C4-2B (cell line): ENCODE measurements at regions not wholly inside any gene's neighbourhood (a gene's known extent, or its start where the extent isn't known, plus 50 kb on each side); places are given as distances from the start of the nearest gene placed in this dataset.
"Not testable (repeated sequence)": the region's sequence is repeated elsewhere in the genome, so short reads cannot be mapped to it uniquely, and the experiment has no call there.

Source experiments
- H3K27ac ChIP-seq: fragments of 450-650 bp; 2 replicates; pipeline ENCODE4 v1.5.1; 2017
- ZFX ChIP-seq: fragments of 450-650 bp; IDR thresholded peaks from 2 replicates; pipeline ENCODE4 v1.6.1; 2017
- TF ChIP-seq, protein P1 (sequence below): fragments of 450-650 bp; conservative IDR thresholded peaks from 2 replicates; pipeline ENCODE4 v1.5.1; 2017; ENCODE audit warnings: mild to moderate bottlenecking

DNA sequence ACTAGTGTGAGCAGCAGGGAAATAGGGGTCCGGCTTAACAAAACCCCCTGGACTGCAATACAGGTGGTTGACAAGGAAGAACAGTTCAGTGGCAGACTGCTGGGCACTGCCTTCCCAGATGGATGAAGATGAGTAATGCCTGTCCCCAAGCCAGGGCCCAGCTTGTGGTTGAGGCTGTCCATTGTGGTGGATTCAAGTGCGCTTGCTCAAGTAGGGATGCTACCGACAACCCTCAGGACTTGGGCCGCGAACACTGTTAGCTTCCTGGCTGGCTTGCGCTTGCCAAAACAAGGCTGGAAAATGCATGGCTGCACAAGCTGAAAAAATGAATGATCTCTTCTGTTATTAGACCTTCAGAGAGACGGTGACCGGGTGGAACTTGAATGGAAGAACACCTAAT is 116.1 kb upstream of the ACBD5 start:
- TF ChIP-seq, protein P1, sequence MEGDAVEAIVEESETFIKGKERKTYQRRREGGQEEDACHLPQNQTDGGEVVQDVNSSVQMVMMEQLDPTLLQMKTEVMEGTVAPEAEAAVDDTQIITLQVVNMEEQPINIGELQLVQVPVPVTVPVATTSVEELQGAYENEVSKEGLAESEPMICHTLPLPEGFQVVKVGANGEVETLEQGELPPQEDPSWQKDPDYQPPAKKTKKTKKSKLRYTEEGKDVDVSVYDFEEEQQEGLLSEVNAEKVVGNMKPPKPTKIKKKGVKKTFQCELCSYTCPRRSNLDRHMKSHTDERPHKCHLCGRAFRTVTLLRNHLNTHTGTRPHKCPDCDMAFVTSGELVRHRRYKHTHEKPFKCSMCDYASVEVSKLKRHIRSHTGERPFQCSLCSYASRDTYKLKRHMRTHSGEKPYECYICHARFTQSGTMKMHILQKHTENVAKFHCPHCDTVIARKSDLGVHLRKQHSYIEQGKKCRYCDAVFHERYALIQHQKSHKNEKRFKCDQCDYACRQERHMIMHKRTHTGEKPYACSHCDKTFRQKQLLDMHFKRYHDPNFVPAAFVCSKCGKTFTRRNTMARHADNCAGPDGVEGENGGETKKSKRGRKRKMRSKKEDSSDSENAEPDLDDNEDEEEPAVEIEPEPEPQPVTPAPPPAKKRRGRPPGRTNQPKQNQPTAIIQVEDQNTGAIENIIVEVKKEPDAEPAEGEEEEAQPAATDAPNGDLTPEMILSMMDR = no peak
- no peak for TF ChIP-seq ZFX

DNA sequence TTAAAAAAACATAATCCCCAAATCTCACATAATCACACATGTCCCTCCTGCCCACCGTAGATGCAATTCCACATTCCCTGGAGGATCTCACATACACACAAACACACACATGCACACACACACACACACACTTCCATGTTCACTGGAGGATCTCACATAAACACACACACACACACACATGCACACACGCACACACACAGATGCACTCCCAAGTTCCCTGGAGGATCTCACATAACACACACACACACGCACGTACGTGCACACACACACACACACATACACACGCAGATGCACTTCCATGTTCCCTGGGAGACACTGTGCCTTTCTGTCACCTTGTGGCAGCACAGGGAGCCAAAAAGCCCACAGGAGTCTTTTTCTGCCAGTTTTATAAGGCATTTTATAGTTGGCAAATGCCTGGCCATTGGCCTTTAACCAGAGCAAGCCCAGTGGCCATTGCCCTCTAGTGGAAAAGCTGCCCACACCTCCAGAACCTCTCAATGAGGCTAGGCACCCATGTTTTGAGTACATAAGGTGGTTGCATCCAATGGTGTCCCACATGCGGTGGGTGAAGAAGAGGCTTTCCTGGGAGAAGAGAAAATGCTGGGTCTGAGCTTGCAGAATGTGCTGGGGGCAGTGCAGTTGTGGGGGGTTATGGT is 115.4 kb upstream of the ACBD5 start:
- no peak for TF ChIP-seq ZFX
- TF ChIP-seq, protein P1 = peak; percentile 30; the same call in 1 of the 2 replicates
- no peak overlapping the region for H3K27ac ChIP-seq

More for the DNA sequence above, 116.1 kb upstream of the ACBD5 start:
- H3K27ac ChIP-seq = no peak overlapping the region

DNA sequence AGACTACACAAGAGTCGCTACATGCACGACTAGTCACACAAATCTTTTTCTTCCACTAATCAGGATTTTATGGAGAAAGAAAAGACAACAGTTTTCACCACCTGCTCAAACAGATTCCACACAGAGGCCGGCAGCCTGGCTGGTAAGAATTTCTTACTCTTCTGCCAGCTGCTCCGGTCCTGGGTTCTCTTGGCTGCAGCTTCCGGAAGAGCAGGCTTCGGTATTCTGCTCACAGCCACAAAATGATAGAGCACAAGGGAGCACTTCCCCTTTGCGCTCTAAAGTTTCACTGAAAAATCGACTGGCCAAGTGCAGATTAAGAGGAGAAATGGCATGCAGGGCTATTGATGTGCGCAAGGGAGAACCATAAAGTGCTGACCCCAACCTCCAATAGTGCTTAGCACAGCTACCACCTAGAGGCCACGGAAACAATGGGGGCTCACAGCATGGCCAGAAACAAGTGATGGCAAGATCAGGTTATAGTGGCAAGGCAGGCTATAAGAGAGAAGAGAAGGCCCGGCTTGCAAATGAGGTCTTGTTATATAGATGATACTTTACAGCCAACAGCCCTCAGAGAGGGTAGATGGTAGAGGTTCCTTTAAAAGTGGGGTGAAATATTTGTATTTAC is 114.2 kb upstream of the ACBD5 start:
- not testable (repeated sequence) for H3K27ac ChIP-seq

DNA sequence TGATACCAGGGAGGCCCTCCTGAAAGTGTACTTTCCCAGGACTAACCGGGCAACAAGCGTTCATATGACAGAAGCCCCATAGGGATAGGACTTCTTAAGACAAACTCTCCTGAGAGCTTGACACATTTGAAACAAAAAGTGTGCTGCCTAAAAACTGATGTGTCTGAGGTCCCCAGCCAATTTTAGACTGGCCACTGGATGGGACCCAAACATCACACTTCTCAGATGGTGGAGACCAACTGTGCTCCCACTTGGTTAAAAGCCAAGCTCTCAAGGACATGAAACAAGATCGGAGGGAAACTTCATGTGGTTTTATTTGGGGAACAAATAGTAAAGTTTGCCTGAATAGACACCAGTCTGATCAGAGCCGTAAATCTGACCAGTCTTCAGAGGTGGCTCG is 113.5 kb upstream of the ACBD5 start:
- not testable (repeated sequence) for H3K27ac ChIP-seq

DNA sequence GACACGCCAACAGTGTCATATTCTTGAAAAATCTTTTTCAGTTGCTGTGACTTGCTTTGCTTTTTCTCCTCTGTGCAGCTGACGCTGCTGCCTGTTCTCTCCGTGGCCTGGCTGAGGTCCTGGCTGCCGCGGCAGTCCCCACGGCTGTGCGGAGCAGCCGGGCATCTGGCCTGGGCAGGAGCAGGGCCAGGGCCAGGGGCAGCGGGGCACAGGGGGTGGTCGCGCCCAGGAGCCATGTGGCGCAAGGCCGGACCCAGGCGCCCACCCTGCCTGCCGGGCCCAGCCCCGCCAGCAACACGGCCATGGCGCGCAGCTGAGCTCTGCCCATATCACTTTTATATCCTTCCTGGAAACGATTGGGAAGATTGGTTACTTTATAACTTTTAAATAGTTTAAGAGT is 109.4 kb upstream of the ACBD5 start:
- TF ChIP-seq, protein P1 = no peak
- no peak for TF ChIP-seq ZFX
- no peak overlapping the region for H3K27ac ChIP-seq

DNA sequence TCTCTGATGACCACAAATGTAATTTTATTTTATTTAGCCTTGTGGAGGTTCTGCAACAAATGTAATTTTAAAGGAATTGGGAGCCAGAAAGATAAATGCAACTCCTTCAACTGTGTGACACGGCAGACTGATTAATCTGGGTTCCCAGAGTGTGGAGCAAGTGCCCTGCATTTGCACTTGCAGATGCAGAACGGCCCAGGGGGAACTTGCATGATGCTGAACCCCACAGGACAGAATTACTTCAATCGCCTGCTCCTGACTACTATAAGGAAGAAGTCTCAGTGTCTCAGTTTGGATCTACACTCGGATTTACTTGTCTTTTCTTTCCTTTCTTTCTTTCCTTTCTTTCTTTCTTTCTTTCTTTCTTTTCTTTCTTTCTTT is 107.2 kb upstream of the ACBD5 start:
- H3K27ac ChIP-seq = not testable (repeated sequence)

DNA sequence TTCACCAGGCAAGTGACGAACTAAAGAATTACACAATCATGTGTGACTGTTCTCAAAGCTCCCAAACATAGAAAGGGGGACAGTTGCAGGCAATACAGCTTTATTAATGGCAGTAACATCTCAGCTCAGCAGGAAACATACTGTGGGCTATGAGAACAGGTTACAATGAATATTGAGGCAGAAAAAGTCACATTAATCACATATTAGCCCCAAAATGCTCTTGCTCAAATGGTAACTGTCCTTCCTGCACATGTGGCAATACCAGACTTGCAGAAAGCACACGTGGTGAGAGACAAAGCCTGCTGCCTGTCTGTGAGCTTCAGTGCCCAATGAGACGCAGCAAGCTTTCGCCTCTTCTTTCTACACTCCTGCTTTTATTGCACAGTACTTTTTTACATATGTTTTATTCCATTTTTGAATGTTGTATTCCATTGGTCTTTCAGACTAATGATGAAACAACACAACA is 104.9 kb upstream of the ACBD5 start:
- H3K27ac ChIP-seq = no peak overlapping the region
- TF ChIP-seq ZFX = no peak

DNA sequence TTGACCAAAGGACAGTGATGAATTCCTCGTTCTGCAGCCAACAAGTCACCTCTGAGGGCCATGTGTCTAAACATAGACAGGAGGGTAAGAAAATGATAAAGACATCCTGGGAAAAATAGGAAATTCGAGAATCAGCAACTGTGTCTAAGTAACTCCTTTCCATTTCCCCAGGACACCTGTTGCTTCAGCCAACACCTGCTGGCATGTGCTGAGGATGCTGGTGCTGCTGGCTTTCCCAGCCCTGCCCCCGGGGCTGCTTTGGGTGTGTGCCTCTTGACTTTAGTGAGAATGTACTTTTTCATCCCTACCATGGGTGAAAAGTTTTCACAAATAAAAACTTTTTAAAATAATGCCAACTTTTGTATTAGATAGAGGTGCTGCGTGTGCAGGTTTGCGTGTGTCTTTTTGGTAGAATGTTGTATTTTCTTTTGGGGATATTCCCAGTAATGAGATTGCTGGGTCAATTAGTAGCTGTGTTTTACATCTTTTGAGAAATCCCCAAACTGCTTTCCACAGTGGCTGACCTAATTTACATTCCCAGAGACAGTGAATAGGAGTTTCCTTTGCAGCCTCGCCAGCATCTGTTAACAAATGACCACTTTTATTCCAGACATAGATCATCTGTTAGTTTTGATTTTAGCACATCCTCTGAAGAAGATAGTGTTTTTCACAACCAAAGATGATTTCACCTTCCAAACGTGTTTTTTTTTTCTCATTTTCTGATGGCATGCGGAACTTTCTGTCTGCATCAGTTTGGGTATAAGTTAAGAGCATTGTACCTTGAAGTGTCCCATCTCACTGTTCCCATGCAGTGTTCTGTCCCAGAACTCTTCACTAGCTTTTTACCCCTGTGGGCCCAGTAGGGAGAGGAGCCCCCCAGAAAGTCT is 104.2 kb upstream of the ACBD5 start:
- H3K27ac ChIP-seq = no peak overlapping the region

DNA sequence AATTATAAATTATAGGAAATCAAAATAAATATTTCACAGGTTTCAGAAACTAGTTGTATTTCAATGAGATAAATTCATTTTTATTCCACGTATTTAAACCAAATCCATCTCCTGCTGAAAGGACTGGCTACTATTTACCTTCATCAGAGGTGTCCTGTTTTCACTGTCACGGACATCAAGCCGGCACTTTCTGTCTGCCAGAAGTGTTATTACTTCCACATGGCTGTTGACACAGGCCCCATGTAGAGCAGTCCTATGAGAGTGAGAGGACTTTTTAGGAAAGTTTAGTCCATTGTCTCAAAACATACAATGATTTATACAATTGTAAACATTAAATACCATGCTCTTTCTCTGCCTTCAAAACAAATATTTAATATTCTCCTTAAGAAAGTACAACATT is 100.4 kb upstream of the ACBD5 start:
- TF ChIP-seq, protein P1 = no peak
- TF ChIP-seq ZFX = no peak
- no peak overlapping the region for H3K27ac ChIP-seq

More for the DNA sequence above, 104.2 kb upstream of the ACBD5 start:
- TF ChIP-seq ZFX = no peak
- TF ChIP-seq, protein P1 = no peak

DNA sequence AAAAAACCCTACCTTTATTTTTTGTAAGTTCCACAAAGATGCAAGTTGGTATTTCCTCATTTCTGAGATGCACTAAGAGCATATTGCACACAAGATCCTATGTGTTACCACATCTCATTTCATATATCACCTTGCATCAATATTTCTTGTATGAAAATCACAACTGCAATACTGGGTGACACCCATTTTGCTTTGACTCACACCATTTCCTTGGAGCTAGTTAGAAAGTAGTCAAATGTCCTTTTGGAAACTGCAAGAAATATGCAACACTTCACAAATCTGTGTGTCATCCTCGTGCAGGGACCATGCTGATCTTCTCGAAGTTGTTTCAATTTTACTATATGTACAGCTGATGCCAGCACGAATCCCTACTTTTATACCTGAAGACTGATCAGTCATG is 94.6 kb upstream of the ACBD5 start:
- not testable (repeated sequence) for H3K27ac ChIP-seq
